ENCODE measurements at regions not wholly inside any gene's neighbourhood (a gene's known extent, or its start where the extent isn't known, plus 50 kb on each side); places are given as distances from the start of the nearest gene placed in this dataset.
A peak's percentile ranks its signal among the peaks of the same experiment; 100 is the strongest.
"Not testable (repeated sequence)": the region's sequence is repeated elsewhere in the genome, so short reads cannot be mapped to it uniquely, and the experiment has no call there.

GRCh38 chr16:85243308-85243707 lies 131.0 kb upstream of the CIBAR2 start:
- Histone ChIP-seq H3K4me2 (no peak overlapping the region), H2AFZ (ENCODE audit: low read depth) (no peak overlapping the region), H3K27me3 (ENCODE audit: insufficient read depth, low read depth) (peaks cover 87% of the 10 kb centered on the region), H3K9ac (no peak overlapping the region), H3K36me3 (ENCODE audit: insufficient read depth) (no peaks in the 10 kb centered on the region), H3K4me3 (IDR thresholded peaks at IDR 0.05; ENCODE audit: insufficient read depth, low read depth, low read length) (no peak overlapping the region), H3K4me1 (ENCODE audit: low read depth, poor library complexity, severe bottlenecking) (no peaks in the 10 kb centered on the region), H3K27ac (no peak overlapping the region), H4K20me1 (ENCODE audit: insufficient read depth) (no peaks in the 10 kb centered on the region), H3K79me2 (ENCODE audit: insufficient read depth, low read depth) (no peaks in the 10 kb centered on the region)
- TF ChIP-seq CTCF (conservative IDR thresholded peaks at IDR 0.05; ENCODE audit: low read depth, low read length): no peak

- peaks cover 87% of the 10 kb centered on the region for H3K27me3 ChIP-seq (ENCODE audit: insufficient read depth, low read depth)
- not testable (repeated sequence) for H4K20me1 ChIP-seq (ENCODE audit: insufficient read depth); H2AFZ ChIP-seq (ENCODE audit: low read depth); H3K4me2 ChIP-seq; H3K4me1 ChIP-seq (ENCODE audit: low read depth, poor library complexity, severe bottlenecking); H3K79me2 ChIP-seq (ENCODE audit: insufficient read depth, low read depth); H3K4me3 ChIP-seq (IDR thresholded peaks at IDR 0.05; ENCODE audit: insufficient read depth, low read depth, low read length); H3K9ac ChIP-seq; H3K36me3 ChIP-seq (ENCODE audit: insufficient read depth); H3K27ac ChIP-seq
These were observed 132.2 kb upstream of the CIBAR2 start for GRCh38 chr16:85244452-85244851.

GRCh38 chr16:85245307-85246172 lies 133.3 kb upstream of the CIBAR2 start:
- no peak overlapping the region for H2AFZ ChIP-seq (ENCODE audit: low read depth)
- no peak overlapping the region for H3K4me2 ChIP-seq

GRCh38 chr16:85246473-85246872 lies 134.2 kb upstream of the CIBAR2 start:
- no peak for TF ChIP-seq CTCF (conservative IDR thresholded peaks at IDR 0.05; ENCODE audit: low read depth, low read length)
- Histone ChIP-seq H3K27me3 (ENCODE audit: insufficient read depth, low read depth) (peaks cover 80% of the 10 kb centered on the region), H3K36me3 (ENCODE audit: insufficient read depth) (no peaks in the 10 kb centered on the region), H3K9ac (no peak overlapping the region), H3K4me2 (no peak overlapping the region), H3K27ac (no peak overlapping the region), H3K4me1 (ENCODE audit: low read depth, poor library complexity, severe bottlenecking) (no peaks in the 10 kb centered on the region), H3K4me3 (IDR thresholded peaks at IDR 0.05; ENCODE audit: insufficient read depth, low read depth, low read length) (no peak overlapping the region), H4K20me1 (ENCODE audit: insufficient read depth) (no peaks in the 10 kb centered on the region), H2AFZ (ENCODE audit: low read depth) (no peak overlapping the region), H3K79me2 (ENCODE audit: insufficient read depth, low read depth) (no peaks in the 10 kb centered on the region)

More at GRCh38 chr16:85245307-85246172, 133.3 kb upstream of the CIBAR2 start:
- Histone ChIP-seq H4K20me1 (ENCODE audit: insufficient read depth) (no peaks in the 10 kb centered on the region), H3K36me3 (ENCODE audit: insufficient read depth) (no peaks in the 10 kb centered on the region), H3K79me2 (ENCODE audit: insufficient read depth, low read depth) (no peaks in the 10 kb centered on the region), H3K4me3 (IDR thresholded peaks at IDR 0.05; ENCODE audit: insufficient read depth, low read depth, low read length) (no peak overlapping the region), H3K27ac (no peak overlapping the region), H3K9ac (no peak overlapping the region), H3K4me1 (ENCODE audit: low read depth, poor library complexity, severe bottlenecking) (no peaks in the 10 kb centered on the region), H3K27me3 (ENCODE audit: insufficient read depth, low read depth) (peaks cover 84% of the 10 kb centered on the region)
- TF ChIP-seq CTCF (conservative IDR thresholded peaks at IDR 0.05; ENCODE audit: low read depth, low read length): peak; percentile 83

- TF ChIP-seq CTCF (conservative IDR thresholded peaks at IDR 0.05; ENCODE audit: low read depth, low read length): no peak
- no peak overlapping the region for H3K27ac ChIP-seq
- no peaks in the 10 kb centered on the region for H3K79me2 ChIP-seq (ENCODE audit: insufficient read depth, low read depth)
- no peak overlapping the region for H3K4me3 ChIP-seq (IDR thresholded peaks at IDR 0.05; ENCODE audit: insufficient read depth, low read depth, low read length)
- H3K4me2 ChIP-seq: no peak overlapping the region
- no peaks in the 10 kb centered on the region for H4K20me1 ChIP-seq (ENCODE audit: insufficient read depth)
- peaks cover 75% of the 10 kb centered on the region for H3K27me3 ChIP-seq (ENCODE audit: insufficient read depth, low read depth)
- no peak overlapping the region for H2AFZ ChIP-seq (ENCODE audit: low read depth)
- no peak overlapping the region for H3K9ac ChIP-seq
- no peaks in the 10 kb centered on the region for H3K4me1 ChIP-seq (ENCODE audit: low read depth, poor library complexity, severe bottlenecking)
- no peaks in the 10 kb centered on the region for H3K36me3 ChIP-seq (ENCODE audit: insufficient read depth)
These were observed 134.7 kb upstream of the CIBAR2 start for GRCh38 chr16:85246973-85247372.

All from KMS-11 (cell line).